Amygdala (tissue), 56 donors: ENCODE measurements at regions not wholly inside any gene's neighbourhood (a gene's known extent, or its start where the extent isn't known, plus 50 kb on each side); places are given as distances from the start of the nearest gene placed in this dataset.

ENCODE experiments used
- DNase-seq, 56 donors: peaks; one replicate each; lab custom pipeline; 2025; lab: John Stamatoyannopoulos, UW

DNA sequence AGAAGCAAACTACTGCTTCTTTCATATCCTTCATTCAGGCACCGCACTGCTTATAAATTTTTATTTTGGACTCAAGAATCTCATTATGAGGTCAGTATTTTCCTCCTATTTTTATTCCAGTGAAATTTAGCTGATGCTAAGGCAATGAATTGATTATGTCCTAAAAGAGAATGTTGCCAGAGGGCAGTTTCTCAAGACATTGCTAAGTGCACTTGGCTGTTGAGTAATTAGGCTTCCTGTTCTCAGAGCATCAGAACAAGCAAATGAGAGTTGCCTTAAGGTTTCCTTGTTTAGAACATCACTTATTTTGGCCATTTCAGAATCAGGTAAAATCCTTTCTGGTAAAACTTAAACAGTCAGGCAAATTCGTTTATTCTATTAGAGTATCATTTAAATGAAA, 548.6 kb upstream of the ZEB2 start:
- DNase-seq: no peak

DNA sequence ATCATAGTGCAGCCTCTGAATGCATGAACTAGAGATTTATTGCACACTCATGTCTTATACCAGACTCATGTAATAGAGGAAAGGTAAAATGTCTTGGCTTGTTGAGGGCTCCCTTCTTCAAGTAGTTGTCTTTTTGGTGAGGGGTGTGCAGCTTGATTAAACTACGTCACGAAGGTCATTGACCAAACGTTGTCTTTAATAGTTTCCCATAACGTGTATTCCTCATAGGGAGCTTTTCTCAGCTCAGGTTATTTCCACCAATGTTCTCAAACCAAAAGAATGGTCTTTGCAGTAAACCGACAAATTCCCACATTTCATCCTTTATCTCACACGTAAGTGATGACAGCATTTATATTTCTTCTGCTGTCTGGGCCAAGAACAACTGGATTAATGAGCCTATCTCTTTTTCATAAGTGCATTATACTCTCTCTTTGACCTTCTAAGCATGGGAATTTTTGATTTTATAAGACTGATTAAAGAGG, 547.7 kb upstream of the ZEB2 start:
- DNase-seq: no peak

DNA sequence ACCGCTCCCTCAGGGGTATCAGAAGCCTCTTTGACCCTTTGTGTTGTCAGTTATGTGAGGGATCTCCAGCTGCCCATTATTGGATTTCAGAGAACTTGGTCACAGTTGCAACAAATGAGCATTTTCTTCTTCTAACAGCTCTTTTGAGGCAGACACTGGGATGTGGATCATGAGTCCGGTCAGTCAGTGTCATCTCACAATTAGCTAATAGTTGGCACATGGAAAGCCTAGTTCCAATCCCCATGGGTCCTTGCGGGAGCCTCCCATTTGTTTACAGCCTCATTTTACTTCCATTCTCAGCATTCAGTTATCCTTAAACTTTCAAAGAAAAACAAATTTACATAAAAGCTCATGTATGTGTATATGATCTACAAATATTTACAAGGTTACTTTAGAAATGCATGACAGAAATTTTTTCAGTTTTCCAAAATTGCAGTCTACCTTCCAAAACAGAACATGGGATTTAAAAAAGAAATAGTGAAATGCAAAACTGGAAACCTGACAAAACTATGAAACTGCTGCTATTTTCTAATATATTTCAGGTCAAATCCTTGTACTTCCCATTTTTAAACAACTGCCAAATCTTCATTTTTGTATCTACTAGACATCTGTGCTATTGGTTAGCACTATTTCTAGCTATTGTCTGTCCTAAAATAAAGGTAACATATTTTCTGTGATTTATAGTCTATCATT, 547.1 kb upstream of the ZEB2 start:
- peak in 43 of 56 donors; percentile 0 to 89 (median 37) for DNase-seq

DNA sequence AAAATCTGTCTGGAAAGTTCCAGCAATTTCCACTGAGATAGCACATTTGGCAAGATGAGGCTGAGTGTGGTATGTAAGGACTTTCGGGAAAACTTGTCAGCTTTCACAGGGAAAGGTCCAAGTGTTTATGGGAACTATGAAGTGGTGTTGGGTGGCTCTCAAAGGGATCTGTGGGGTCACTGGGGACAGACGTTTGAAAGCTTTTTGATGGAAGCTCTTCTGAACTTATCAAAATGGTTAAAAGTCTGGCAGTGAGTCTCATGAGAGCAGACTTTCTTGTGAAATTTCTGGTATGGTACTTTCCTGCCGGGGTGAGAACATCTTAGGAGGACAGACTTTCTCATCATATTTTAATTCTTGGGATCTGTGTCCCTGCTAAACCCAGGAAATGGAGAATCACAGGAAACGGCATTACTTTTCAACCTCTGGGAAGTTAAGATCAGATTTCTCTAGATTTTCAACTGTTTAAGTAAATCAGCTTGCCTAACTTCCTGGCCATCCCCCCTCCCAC, 546.3 kb upstream of the ZEB2 start:
- DNase-seq: peak in 6 of 56 donors; percentile 6 to 15 (median 10)

DNA sequence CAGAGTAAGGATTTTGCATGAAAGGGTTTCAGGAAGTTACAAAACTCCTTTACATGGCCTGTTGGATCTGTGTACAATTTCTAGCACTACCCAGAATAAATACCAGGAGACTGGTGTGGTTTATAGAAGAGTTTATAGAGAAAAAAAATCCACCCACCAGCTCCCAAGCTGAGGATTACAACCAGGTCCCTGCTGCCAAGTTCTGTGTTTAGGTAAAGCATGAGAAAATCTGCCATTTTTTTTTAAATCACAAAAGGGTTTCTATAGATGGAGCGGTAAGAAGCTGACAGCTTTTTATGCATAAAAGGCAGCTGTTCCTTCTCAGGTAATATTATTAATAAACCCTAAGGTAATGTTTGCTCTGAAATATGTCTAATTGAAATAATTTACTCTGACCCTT, 545.4 kb upstream of the ZEB2 start:
- peak in 1 of 56 donors; percentile 2 for DNase-seq

DNA sequence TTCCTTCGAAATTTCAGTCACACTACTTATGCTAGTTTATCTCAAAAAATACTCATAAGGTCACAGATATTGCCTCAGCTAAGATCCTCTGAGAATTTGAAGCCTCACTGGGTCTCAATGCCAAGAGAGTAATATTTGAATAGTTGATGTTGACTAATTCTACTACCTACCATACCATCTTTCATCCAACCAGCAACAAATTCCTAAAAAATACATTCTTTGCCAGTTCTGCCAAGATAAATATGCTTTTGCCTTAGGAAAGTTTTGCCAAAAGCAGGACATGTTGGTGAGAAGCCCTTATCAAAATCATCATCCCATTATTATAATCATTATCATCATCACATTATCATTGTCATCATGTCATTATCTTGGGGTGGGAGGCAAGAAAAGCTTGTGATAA, 544.6 kb upstream of the ZEB2 start:
- no peak for DNase-seq

DNA sequence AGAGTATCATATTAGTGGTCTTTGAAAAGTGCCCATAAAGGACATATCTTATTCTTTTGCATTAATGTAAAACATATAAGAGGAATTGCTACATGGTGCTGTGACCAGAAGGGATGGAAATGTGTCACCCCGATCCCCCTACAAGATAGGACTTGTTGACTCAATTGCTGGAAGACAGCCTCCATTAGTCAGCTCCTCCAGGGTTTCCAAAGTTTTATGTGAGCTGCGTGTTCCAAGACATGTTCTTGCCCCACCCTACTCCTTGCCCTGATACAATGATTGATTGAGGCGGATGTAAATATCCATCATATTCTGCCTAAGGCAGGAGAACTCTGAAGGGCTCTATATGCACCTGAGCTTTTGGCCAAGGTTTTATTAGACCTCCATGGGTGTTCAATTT, 541.0 kb upstream of the ZEB2 start:
- no peak for DNase-seq

DNA sequence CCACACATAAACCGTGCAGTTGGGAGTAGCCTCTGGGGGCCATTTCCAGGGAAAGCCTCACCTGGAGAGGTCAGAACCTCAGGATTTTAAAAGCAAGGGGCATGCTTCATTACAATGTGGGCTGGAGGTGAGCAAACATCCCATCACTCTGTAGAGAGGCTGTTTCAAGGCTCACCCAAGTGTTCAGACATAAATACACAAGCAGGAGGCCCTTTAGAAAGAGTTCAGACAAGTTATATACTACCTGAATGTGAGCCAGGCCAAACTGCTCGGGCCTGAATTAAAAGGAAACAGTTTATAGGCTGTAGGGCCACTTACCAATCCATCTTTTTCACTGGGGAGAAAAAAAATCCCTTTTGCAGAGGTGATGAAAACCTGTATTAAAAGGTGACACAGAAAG, 540.0 kb upstream of the ZEB2 start:
- no peak for DNase-seq

DNA sequence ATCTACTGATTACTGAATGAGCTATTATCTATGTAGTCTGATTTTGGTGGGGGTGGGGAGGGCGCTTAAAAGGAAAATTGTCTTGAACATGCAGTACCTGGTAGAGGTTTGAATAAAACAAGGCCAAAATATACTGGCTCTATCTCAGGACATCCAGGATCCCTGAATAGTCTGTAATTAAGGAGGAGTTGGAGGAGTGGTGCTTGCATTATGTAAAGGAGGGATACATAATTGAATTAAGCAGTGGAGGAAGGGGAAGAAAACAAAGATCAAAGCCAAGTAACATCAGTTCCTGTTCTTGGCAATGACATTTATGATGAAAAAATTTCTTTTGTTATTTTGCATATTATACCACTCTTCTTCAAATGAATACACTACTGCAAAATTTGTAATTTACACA, 539.4 kb upstream of the ZEB2 start:
- DNase-seq: no peak

DNA sequence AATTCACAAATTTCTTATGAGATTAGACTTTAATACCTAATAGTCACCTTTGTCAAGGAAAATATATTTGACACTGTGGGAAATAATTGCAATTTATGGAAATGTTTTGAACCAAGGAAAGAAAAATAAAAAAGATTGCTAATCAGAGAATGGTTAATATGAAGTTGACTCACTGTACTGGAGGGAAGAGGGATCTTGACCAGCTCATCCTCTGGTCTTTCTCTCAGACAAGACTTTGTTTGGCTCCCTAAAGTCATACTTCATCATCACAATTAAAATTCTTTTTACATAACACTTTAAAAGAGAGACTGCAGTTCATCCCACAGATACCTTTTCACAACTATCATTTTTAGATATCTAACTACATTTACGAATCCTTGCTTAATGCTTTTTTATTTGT, 538.5 kb upstream of the ZEB2 start:
- DNase-seq: no peak

DNA sequence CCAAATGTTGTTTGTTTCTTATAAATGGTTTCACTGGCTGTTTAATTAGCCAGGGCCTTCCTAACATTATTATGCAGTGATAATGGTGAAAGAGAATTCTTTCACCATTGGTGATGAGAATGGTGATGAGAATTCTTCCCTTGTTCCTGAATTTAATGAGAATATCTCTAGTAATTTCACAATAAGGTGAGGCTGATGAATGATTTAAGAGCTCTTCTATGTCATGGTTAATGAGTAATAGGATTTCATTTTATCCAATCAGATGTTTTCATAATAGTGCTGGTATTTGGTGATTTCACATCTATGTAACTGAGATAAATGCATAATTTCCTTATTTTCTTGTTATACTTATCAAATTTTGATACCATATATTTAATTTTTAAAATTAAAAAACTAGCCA, 535.7 kb upstream of the ZEB2 start:
- no peak for DNase-seq

DNA sequence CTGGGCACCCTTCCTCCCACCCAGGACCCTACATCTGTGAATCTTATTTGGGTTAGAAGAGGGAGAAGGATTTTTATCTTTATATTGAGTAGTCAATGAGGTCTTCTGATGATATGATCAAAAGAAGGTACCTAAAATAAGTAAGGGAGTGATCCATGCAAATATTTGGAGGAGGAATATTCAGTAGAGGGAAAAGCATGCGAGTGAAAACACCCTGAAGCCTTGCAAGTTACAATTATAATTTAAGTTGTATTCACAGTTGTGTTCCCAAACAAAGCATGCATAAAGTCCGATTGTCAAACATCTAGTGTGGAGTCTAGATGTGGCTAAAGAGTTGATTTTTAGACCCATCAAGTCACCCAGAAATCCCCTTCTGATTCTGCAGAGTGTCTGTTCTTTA, 530.2 kb upstream of the ZEB2 start:
- no peak for DNase-seq

DNA sequence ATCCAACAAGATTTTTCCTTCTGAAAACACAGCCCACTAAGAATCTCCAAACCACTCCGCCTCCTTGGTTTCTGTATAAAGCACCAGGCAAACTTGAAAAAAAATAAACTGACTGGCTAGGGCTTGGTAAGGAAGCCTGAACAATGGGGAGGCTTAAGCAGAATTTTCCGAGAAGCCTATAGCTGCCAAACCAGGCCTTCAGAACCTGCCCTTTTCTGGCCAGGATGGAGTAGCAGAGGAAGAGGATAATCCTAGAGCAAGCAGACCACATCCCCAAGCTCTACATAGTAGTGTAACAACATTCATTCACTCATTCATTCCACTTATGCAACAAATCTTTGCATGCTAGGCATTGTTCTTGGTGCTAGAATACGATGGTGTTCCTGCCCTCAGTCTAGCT, 529.6 kb upstream of the ZEB2 start:
- no peak for DNase-seq

DNA sequence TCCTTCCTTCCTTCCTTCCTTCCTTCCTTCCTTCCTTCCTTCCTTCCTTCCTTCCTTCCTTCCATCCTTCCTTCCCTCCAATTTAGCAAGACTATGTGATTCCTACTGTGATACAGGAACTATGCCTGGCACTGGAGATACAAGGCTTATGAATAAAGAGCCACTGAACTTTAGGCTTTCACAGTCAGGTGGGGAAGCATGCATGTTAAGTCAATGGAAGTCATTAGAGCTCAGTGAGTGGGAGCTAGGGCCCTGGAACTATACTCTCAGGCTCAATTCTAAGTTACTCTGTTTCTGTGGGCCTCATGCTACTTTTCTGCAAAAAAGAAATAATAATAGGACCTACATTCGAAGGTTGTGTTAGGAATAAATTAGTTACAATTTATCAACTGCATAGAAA, 527.6 kb upstream of the ZEB2 start:
- DNase-seq: no peak

DNA sequence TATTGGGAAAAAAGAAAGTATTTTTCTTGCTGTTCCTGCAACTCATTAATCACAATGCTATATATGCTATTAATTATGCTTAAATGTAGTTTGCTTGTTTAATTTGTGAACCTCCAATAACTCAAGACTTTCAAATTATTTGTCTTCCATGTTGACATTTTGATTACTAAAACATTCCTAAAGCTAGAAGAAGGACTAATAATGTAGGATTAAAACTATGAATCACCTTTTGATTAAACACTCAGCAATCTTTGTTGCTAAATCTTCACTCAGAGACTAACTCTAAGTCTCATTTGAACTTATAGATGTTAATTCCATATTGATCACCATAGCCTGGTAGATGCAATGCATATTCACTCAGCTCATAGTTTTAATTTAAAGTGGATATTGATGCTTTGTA, 524.6 kb upstream of the ZEB2 start:
- DNase-seq: no peak

DNA sequence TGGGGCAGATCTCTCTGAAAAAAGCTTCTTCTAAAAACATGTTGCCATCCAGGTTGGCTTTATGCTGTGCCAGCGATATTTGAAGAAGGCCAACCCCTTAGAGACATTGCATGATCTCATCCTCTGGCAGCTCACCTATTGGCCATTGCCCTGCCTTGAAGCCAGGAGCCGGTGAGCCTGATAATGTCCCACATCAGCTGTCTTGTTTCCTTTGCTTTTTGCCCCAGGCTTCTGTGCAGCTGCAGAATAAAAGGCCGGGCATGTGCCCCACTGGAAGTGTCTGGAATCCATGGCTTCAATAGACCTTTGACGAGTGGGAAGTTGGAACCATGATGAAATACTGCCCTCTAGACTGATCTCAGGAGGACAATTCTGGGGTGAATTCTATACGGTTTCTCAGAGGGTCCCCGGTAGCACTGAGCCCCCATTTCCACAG, 523.5 kb upstream of the ZEB2 start:
- DNase-seq: peak in 48 of 56 donors; percentile 5 to 81 (median 39)

DNA sequence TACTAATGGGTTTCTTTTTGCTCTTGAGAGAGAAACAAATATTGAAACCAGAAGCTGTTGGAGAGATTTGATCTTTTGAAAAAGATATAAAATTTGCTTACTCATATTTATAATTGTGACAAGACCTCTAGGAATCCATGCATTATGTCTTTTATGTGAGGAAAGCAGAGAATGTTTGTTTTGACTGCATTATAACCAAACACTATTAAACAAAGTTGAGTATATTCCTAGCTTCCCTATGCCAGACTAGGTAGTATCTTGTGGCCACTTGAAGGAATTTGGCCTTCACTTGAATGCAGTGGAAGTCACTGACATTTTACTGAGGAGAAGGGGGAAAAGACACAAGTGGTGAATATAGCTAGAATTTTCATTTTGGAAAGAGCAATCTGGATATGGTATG, 521.8 kb upstream of the ZEB2 start:
- no peak for DNase-seq

DNA sequence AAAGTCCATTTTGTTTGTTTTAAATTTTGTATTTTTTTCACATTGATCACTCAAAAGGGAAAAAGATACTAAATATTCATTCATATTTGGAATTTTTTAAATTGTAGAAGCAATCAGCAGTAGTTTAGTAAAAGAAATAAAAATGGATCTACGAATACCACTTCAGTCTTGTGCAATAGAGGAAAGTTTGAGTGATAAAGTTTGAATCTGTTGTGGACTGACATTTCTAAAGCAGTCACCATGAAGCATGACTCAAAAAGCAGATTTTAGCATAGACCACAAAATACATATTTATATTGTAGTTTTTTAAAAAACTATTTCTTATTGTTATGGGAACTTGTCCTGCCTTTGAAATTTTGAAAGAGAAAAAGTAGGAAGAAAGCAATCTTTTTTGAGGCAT, 520.5 kb upstream of the ZEB2 start:
- no peak for DNase-seq

DNA sequence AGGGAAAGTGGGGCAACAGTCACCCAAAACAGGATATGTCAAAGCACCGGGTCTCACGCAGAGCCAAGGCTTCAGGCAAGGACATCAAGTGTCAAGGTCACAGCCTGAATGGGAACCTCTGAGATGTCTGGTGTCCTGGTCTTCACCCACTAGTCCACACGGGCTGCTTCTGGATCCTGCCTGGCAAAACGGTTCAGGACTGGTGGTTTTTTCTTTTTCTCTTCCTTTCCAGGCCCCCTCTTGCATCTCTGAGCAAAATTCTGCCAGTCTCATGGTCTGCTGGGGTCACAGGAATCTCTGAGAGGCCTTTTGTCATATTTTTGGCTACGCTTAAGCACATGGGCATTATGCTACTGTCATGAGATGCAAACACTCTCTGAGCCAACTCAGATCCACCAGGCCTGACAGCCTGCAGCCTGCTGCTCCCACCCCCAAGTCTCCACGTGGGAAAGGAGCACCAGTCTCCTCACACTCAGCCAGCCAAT, 518.2 kb upstream of the ZEB2 start:
- DNase-seq: peak in 49 of 56 donors; percentile 1 to 85 (median 40)

DNA sequence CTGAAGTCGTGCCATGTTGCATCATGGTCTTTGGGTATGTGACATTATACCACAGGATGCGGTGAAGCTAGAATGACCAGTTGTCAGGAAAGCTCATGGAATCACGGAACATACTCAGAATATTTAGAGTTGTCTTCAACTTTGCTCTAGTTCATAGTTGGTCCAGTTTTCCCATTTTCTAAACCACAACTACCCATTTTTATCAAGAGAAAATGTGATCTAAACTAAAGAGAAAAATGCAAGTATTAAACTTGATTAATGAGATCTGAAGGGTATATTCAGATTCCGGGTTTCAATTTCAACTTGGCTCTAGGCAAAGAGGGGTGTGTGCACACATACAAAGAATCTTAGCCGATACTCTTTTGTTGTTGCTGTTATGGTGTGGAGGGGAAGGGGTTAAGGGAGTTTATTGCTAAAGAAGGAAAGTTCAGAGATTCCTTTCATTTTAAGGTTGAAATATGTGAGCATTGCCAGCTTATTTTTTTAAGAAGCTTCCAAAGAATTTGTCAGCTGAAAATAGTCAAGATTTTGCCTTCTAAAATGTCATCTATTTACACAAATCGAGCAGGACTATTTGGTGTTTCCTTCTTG, 516.6 kb upstream of the ZEB2 start:
- DNase-seq: no peak

DNA sequence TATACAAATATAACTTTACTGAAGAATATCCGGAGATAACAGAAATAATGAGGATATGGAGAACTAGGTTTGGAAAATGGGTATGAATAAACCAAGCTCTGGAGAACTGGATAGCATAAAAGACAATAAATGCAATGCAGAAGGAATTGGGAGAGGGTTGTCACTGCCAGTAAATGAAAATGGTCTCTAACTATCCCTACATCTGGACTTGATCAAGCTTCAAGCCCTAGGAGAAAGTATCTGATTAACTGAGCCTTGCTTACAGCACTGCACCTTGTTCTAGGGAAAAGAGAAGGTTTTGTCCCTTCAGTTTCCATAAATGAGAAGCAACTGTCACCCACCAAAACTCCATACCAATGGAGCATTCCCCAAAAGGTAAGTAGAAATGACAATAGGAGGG, 514.6 kb upstream of the ZEB2 start:
- no peak for DNase-seq

DNA sequence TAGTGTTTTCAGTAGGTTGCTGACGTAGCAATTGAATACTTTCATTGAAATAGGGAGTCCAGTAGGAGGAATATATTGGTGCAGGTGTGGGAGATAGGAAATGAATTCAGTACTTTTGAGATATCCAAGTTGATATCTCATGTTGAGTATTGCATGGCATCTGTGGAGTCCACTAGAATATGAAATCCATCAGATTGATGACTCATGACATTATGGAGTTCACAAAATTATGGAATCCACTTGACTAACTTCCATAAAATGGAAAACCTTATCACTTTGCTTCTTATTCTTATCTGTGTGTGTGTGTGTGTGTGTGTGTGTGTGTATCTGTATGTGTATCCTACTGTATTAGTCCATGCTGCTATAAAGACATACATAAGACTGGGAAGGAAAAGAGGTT, 513.5 kb upstream of the ZEB2 start:
- no peak for DNase-seq
